ENCODE measurements at regions not wholly inside any gene's neighbourhood (a gene's known extent, or its start where the extent isn't known, plus 50 kb on each side); places are given as distances from the start of the nearest gene placed in this dataset.

GRCh38 chr11:45091563-45092403 is 54.7 kb upstream of the PRDM11 start:
- DNase-seq (ENCODE audit: low read depth), result peak; percentile 51

GRCh38 chr11:45092404-45092785 is 54.0 kb upstream of the PRDM11 start:
- no peak for DNase-seq (ENCODE audit: low read depth)

- no peak for DNase-seq (ENCODE audit: low read depth)
Measured at GRCh38 chr11:45092901-45093760, 53.3 kb upstream of the PRDM11 start.

DNA sequence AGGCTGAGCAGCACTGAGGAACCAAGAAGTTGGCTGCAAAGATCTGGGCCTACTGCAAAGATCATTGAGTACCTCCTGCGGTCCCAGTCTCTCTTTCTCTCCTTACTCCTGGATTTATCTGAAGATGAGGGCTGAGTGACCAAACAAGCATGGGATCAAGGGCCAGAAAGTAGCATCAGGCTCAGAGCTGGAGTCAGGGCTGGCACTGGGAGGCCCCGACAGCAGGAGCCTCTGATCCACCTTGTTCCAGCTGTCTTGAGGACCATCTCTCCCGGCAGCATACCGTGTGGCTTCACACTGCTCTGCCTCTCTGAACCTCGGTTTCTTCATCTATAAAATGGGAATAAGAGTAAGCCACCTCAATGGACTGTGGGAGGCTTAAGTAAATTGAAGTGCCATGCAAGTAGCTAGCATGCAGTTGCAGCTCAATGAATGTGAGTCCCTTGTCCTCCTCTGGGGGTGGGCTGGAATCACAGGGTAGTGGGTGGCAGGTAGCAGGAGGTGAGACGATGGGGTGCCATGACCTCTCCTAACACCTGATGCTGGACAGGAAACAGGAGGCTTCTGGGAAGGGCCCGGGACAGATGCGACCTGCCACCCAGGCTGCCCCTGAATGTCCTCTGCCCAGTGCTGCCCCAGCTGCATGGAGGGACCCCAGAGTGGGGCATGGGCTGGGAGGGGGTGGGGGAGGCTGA is 52.5 kb upstream of the PRDM11 start:
- DNase-seq (ENCODE audit: low read depth), result no peak

- no peak for DNase-seq (ENCODE audit: low read depth)
Measured at GRCh38 chr11:45094958-45095690, 51.3 kb upstream of the PRDM11 start.

- no peak for DNase-seq (ENCODE audit: low read depth)
Measured at GRCh38 chr11:45095691-45096010, 50.8 kb upstream of the PRDM11 start.

GRCh38 chr11:45096636-45097035 is 49.8 kb upstream of the PRDM11 start:
- no peak for DNase-seq (ENCODE audit: low read depth)

Data from fibroblast of the conjunctiva (primary cell).